Brain microvascular endothelial cell (primary cell): ENCODE measurements at regions not wholly inside any gene's neighbourhood (a gene's known extent, or its start where the extent isn't known, plus 50 kb on each side); places are given as distances from the start of the nearest gene placed in this dataset.

Experiments
- DNase-seq: peaks from one replicate; pipeline ENCODE4 v3.0.0-alpha.2; 2020
- H3K27ac ChIP-seq: fragments of 250-450 bp; sonication (Bioruptor Pico); 2 replicates; pipeline ENCODE4 v1.5.1; 2020; ENCODE audit warnings: mild to moderate bottlenecking, moderate library complexity
- H3K27me3 ChIP-seq: fragments of 250-450 bp; sonication (Bioruptor Pico); replicated peaks from 2 replicates; pipeline ENCODE4 v1.5.1; 2020; ENCODE audit warnings: mild to moderate bottlenecking
- H3K36me3 ChIP-seq: fragments of 250-450 bp; sonication (Bioruptor Pico); replicated peaks from 2 replicates; pipeline ENCODE4 v1.5.1; 2020; ENCODE audit warnings: mild to moderate bottlenecking
- H3K4me3 ChIP-seq: 2 replicates; pipeline ENCODE4 v1.5.1; 2011; ENCODE audit warnings: low read depth, mild to moderate bottlenecking, control low read depth, low read length, moderate library complexity
- CTCF ChIP-seq: IDR thresholded peaks from 2 replicates; pipeline ENCODE4 v1.5.1; 2011; ENCODE audit warnings: low read depth, mild to moderate bottlenecking, moderate library complexity, low read length, control low read depth, inconsistent platforms; ENCODE audit errors: missing control alignments
- in situ Hi-C: cut with HindIII; loops from 2 replicates; pipeline ENCODE4 v1.10.0; 2017; ENCODE audit warnings: low sequenced_read_pairs, low pct_ligation_motif_present

- no peaks in the 10 kb centered on the region for H3K27me3 ChIP-seq
- no peak for DNase-seq
- H3K36me3 ChIP-seq = no peaks in the 10 kb centered on the region
- no peak overlapping the region for H3K4me3 ChIP-seq
- no peak for TF ChIP-seq CTCF
- no peak overlapping the region for H3K27ac ChIP-seq
- in situ Hi-C loops = no loop called here
Observed at GRCh38 chr6:105886814-105887544, 199.2 kb upstream of the PRDM1 start.

- H3K27ac ChIP-seq = no peak overlapping the region
- no peak for TF ChIP-seq CTCF
- no peaks in the 10 kb centered on the region for H3K27me3 ChIP-seq
- H3K36me3 ChIP-seq = no peaks in the 10 kb centered on the region
- DNase-seq = no peak
- no peak overlapping the region for H3K4me3 ChIP-seq
- in situ Hi-C loops = no loop called here
Observed at GRCh38 chr6:105886066-105886813, 199.9 kb upstream of the PRDM1 start.

- no peak for DNase-seq
- Histone ChIP-seq H3K27ac (no peak overlapping the region), H3K4me3 (no peak overlapping the region), H3K36me3 (no peaks in the 10 kb centered on the region), H3K27me3 (no peaks in the 10 kb centered on the region)
- in situ Hi-C loops = no loop called here
- TF ChIP-seq CTCF = no peak
Observed at GRCh38 chr6:105884426-105884825, 201.7 kb upstream of the PRDM1 start.

GRCh38 chr6:105884011-105884410, 202.1 kb upstream of the PRDM1 start:
- no peak overlapping the region for H3K4me3 ChIP-seq
- H3K27me3 ChIP-seq = no peaks in the 10 kb centered on the region
- no peak overlapping the region for H3K27ac ChIP-seq
- no peaks in the 10 kb centered on the region for H3K36me3 ChIP-seq
- TF ChIP-seq CTCF = no peak
- in situ Hi-C loops = no loop called here
- DNase-seq = no peak

GRCh38 chr6:105882828-105883227, 203.3 kb upstream of the PRDM1 start:
- no peak overlapping the region for H3K4me3 ChIP-seq
- no peaks in the 10 kb centered on the region for H3K36me3 ChIP-seq
- no peak for DNase-seq
- no peak overlapping the region for H3K27ac ChIP-seq
- TF ChIP-seq CTCF = no peak
- in situ Hi-C loops = no loop called here
- no peaks in the 10 kb centered on the region for H3K27me3 ChIP-seq
